ENCODE measurements at regions not wholly inside any gene's neighbourhood (a gene's known extent, or its start where the extent isn't known, plus 50 kb on each side); places are given as distances from the start of the nearest gene placed in this dataset.

GRCh38 chr1:68811806-68812205 is 314.9 kb upstream of the DEPDC1 start:
- TF ChIP-seq GATA2 (IDR thresholded peaks at IDR 0.05; ENCODE audit: low read depth, low read length) (no peak), GATA3 (IDR thresholded peaks at IDR 0.05; ENCODE audit: low read depth, low read length) (no peak)
